Neural cell (in vitro differentiated cells): ENCODE measurements at regions not wholly inside any gene's neighbourhood (a gene's known extent, or its start where the extent isn't known, plus 50 kb on each side); places are given as distances from the start of the nearest gene placed in this dataset.
"Not testable (repeated sequence)": the region's sequence is repeated elsewhere in the genome, so short reads cannot be mapped to it uniquely, and the experiment has no call there.

ENCODE experiments used
- H2AFZ ChIP-seq: fragments of 200-600, 300-800 bp; sonication (generic), shearing (Covaris generic); 2 replicates; pipeline ENCODE4 v1.6.0; 2014; ENCODE audit warnings: low read depth, mild to moderate bottlenecking, antibody characterized with exemption, low read length, moderate library complexity
- H3F3A ChIP-seq: fragments of 200-600 bp; shearing (Covaris generic); 2 replicates; pipeline ENCODE4 v1.6.1; 2016; ENCODE audit warnings: mild to moderate bottlenecking, moderate library complexity, mixed read lengths, antibody characterized with exemption, low read length; ENCODE audit not compliant: insufficient read depth, poor library complexity, severe bottlenecking
- H3K27ac ChIP-seq: fragments of 200-600, 300-800 bp; sonication (generic), shearing (Covaris generic); 2 replicates; pipeline ENCODE4 v1.5.1; 2014; ENCODE audit warnings: mild to moderate bottlenecking, low read length, moderate library complexity
- H3K27me3 ChIP-seq: fragments of 300-800, 200-600 bp; sonication (generic), shearing (Covaris generic); 2 replicates; pipeline ENCODE4 v1.6.0; 2014; ENCODE audit warnings: mild to moderate bottlenecking, low read depth, low read length, moderate library complexity; ENCODE audit not compliant: insufficient read depth
- H3K36me3 ChIP-seq: fragments of 300-800, 200-600 bp; sonication (generic), shearing (Covaris generic); 2 replicates; pipeline ENCODE4 v1.5.1; 2014; ENCODE audit warnings: mild to moderate bottlenecking, antibody characterized with exemption, low read length, moderate library complexity; ENCODE audit not compliant: insufficient read depth
- H3K4me2 ChIP-seq: fragments of 300-800, 200-600 bp; sonication (generic), shearing (Covaris generic); 2 replicates; pipeline ENCODE4 v1.6.0; 2014; ENCODE audit warnings: mild to moderate bottlenecking, low read length
- H3K4me3 ChIP-seq: fragments of 300-800, 200-600 bp; sonication (generic), shearing (Covaris generic); 2 replicates; pipeline ENCODE4 v1.5.1; 2014; ENCODE audit warnings: mild to moderate bottlenecking, low read length, moderate library complexity
- H3K79me2 ChIP-seq: fragments of 200-600 bp; shearing (Covaris generic); replicated peaks from 2 replicates; pipeline ENCODE4 v1.6.0; 2014; ENCODE audit warnings: mild to moderate bottlenecking, low read length, moderate library complexity; ENCODE audit not compliant: insufficient read depth
- H3K9ac ChIP-seq: fragments of 300-800, 200-600 bp; sonication (generic), shearing (Covaris generic); 2 replicates; pipeline ENCODE4 v1.6.1; 2016; ENCODE audit warnings: mild to moderate bottlenecking, low read length, mixed read lengths
- H3K9me2 ChIP-seq: fragments of 200-600 bp; shearing (Covaris generic); 2 replicates; pipeline ENCODE4 v1.6.1; 2016; ENCODE audit warnings: mild to moderate bottlenecking, low read length, mixed read lengths; ENCODE audit not compliant: insufficient read depth
- H3K9me3 ChIP-seq: fragments of 200-600, 300-800 bp; sonication (generic), shearing (Covaris generic); 2 replicates; pipeline ENCODE4 v1.6.1; 2016; ENCODE audit warnings: mild to moderate bottlenecking, mixed run types, low read length, moderate library complexity, mixed read lengths
- H4K20me1 ChIP-seq: fragments of 200-600 bp; shearing (Covaris generic); 2 replicates; pipeline ENCODE4 v1.6.1; 2016; ENCODE audit warnings: mild to moderate bottlenecking, mixed run types; ENCODE audit not compliant: insufficient read depth
- CTCF ChIP-seq: fragments of 450-650 bp; IDR thresholded peaks from 2 replicates; pipeline ENCODE4 v1.5.1; 2014; ENCODE audit warnings: antibody characterized with exemption, mild to moderate bottlenecking, moderate library complexity; ENCODE audit not compliant: poor library complexity, severe bottlenecking
- EP300 ChIP-seq: fragments of 450-650 bp; conservative IDR thresholded peaks from 2 replicates; pipeline ENCODE4 v1.6.1; 2014; ENCODE audit warnings: antibody characterized with exemption, mild to moderate bottlenecking, moderate library complexity; ENCODE audit not compliant: poor library complexity, severe bottlenecking
- EZH2 ChIP-seq: fragments of 200-600, 300-800 bp; shearing (Covaris generic), sonication (generic); IDR thresholded peaks from 2 replicates; pipeline ENCODE4 v1.6.1; 2014; ENCODE audit warnings: antibody characterized with exemption, low read length, borderline replicate concordance, mild to moderate bottlenecking; ENCODE audit not compliant: insufficient read depth, poor library complexity, severe bottlenecking
- MXI1 ChIP-seq: fragments of 450-650 bp; conservative IDR thresholded peaks from 2 replicates; pipeline ENCODE4 v1.6.1; 2014; ENCODE audit warnings: antibody characterized with exemption, mild to moderate bottlenecking; ENCODE audit not compliant: poor library complexity, severe bottlenecking
- POLR2AphosphoS5 ChIP-seq: IDR thresholded peaks from 2 replicates; pipeline ENCODE4 v1.6.1; 2012
- RAD21 ChIP-seq: fragments of 450-650 bp; conservative IDR thresholded peaks from 2 replicates; pipeline ENCODE4 v1.6.1; 2014; ENCODE audit warnings: antibody characterized with exemption, mild to moderate bottlenecking, moderate library complexity
- SMC3 ChIP-seq: fragments of 450-650 bp; conservative IDR thresholded peaks from 2 replicates; pipeline ENCODE4 v1.6.1; 2014; ENCODE audit warnings: antibody characterized with exemption, mild to moderate bottlenecking, moderate library complexity; ENCODE audit not compliant: poor library complexity
- TAF1 ChIP-seq: IDR thresholded peaks from 2 replicates; pipeline ENCODE4 v1.6.1; 2012; ENCODE audit warnings: low read depth
- TF ChIP-seq, protein P1 (sequence below): IDR thresholded peaks from 2 replicates; pipeline ENCODE4 v1.6.1; 2012; ENCODE audit warnings: borderline replicate concordance

- Histone ChIP-seq H3K9me3 (no peaks in the 10 kb centered on the region), H3K9me2 (no peaks in the 10 kb centered on the region), H4K20me1 (no peaks in the 10 kb centered on the region), H2AFZ (no peak overlapping the region), H3K9ac (no peak overlapping the region), H3F3A (no peaks in the 10 kb centered on the region), H3K27ac (no peak overlapping the region), H3K36me3 (no peaks in the 10 kb centered on the region), H3K79me2 (no peaks in the 10 kb centered on the region), H3K4me3 (no peak overlapping the region), H3K4me2 (no peak overlapping the region), H3K27me3 (no peaks in the 10 kb centered on the region)
- TF ChIP-seq CTCF (no peak), TAF1 (no peak)
These were observed 1167.7 kb upstream of the ADGRB3 start for GRCh38 chr6:67467341-67467740.

DNA sequence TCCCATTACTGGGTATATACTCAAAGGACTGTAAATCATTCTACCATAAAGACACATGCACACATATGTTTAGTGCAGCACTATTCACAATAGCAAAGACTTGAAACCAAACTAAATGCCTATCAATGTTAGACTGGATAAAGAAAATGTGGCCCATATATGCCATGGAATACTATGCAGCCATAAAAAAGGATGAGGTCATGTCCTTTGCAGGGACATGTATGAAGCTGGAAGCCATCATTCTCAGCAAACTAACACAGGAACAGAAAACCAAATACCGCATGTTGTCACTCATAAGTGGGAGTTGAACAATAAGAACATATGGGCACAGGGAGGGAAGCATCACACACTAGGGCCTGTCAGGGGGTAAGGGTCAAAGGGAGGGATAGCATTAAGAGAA lies 1172.4 kb upstream of the ADGRB3 start:
- not testable (repeated sequence) for H3K4me2 ChIP-seq, H3K9me3 ChIP-seq, H3K36me3 ChIP-seq, H3K27ac ChIP-seq, H3K9me2 ChIP-seq, H3K27me3 ChIP-seq, H3K79me2 ChIP-seq, H4K20me1 ChIP-seq, H3F3A ChIP-seq, H3K4me3 ChIP-seq, H3K9ac ChIP-seq, H2AFZ ChIP-seq

GRCh38 chr6:67459556-67459955 lies 1175.5 kb upstream of the ADGRB3 start:
- H3K27me3 ChIP-seq, result no peaks in the 10 kb centered on the region
- no peaks in the 10 kb centered on the region for H3K79me2 ChIP-seq
- H3K9ac ChIP-seq, result no peak overlapping the region
- H3K9me3 ChIP-seq, result no peaks in the 10 kb centered on the region
- no peak overlapping the region for H2AFZ ChIP-seq
- no peak overlapping the region for H3K4me2 ChIP-seq
- H3K36me3 ChIP-seq, result no peaks in the 10 kb centered on the region
- H3K4me3 ChIP-seq, result no peak overlapping the region
- no peaks in the 10 kb centered on the region for H4K20me1 ChIP-seq
- H3K27ac ChIP-seq, result no peak overlapping the region
- no peaks in the 10 kb centered on the region for H3K9me2 ChIP-seq
- no peak for TF ChIP-seq EP300
- TF ChIP-seq, protein P1, sequence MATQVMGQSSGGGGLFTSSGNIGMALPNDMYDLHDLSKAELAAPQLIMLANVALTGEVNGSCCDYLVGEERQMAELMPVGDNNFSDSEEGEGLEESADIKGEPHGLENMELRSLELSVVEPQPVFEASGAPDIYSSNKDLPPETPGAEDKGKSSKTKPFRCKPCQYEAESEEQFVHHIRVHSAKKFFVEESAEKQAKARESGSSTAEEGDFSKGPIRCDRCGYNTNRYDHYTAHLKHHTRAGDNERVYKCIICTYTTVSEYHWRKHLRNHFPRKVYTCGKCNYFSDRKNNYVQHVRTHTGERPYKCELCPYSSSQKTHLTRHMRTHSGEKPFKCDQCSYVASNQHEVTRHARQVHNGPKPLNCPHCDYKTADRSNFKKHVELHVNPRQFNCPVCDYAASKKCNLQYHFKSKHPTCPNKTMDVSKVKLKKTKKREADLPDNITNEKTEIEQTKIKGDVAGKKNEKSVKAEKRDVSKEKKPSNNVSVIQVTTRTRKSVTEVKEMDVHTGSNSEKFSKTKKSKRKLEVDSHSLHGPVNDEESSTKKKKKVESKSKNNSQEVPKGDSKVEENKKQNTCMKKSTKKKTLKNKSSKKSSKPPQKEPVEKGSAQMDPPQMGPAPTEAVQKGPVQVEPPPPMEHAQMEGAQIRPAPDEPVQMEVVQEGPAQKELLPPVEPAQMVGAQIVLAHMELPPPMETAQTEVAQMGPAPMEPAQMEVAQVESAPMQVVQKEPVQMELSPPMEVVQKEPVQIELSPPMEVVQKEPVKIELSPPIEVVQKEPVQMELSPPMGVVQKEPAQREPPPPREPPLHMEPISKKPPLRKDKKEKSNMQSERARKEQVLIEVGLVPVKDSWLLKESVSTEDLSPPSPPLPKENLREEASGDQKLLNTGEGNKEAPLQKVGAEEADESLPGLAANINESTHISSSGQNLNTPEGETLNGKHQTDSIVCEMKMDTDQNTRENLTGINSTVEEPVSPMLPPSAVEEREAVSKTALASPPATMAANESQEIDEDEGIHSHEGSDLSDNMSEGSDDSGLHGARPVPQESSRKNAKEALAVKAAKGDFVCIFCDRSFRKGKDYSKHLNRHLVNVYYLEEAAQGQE, result no peak
- no peaks in the 10 kb centered on the region for H3F3A ChIP-seq

- Histone ChIP-seq H3K36me3 (no peaks in the 10 kb centered on the region), H2AFZ (no peak overlapping the region), H3K27me3 (no peaks in the 10 kb centered on the region), H3K4me2 (no peak overlapping the region), H3F3A (no peaks in the 10 kb centered on the region), H3K9ac (no peak overlapping the region), H3K4me3 (no peak overlapping the region), H3K27ac (no peak overlapping the region), H4K20me1 (no peaks in the 10 kb centered on the region), H3K9me2 (no peaks in the 10 kb centered on the region), H3K9me3 (no peaks in the 10 kb centered on the region), H3K79me2 (no peaks in the 10 kb centered on the region)
- TF ChIP-seq POLR2AphosphoS5 (no peak), MXI1 (no peak), RAD21 (no peak), EZH2 (no peak), SMC3 (no peak), TAF1 (no peak)
- TF ChIP-seq, protein P1, result no peak
These were observed 1176.8 kb upstream of the ADGRB3 start for GRCh38 chr6:67458265-67458664.
